Ovary (tissue), 7 donors: ENCODE measurements at regions not wholly inside any gene's neighbourhood (a gene's known extent, or its start where the extent isn't known, plus 50 kb on each side); places are given as distances from the start of the nearest gene placed in this dataset.
"Not testable (repeated sequence)": the region's sequence is repeated elsewhere in the genome, so short reads cannot be mapped to it uniquely, and the experiment has no call there.

ENCODE experiments used
- DNase-seq, 5 donors: peaks; one replicate each; pipeline ENCODE4 v3.0.0-alpha.2; 2019 to 2020
- H3K27ac ChIP-seq, 2 donors: fragments of 200-600 bp; one replicate each; pipeline versions ENCODE4 v1.5.1 to v1.8.0; 2019 to 2022
- H3K27me3 ChIP-seq: fragments of 200-600 bp; one replicate; pipeline ENCODE4 v1.8.0; 2022
- H3K36me3 ChIP-seq: fragments of 200-600 bp; sonication (generic); one replicate; pipeline ENCODE4 v1.5.1; 2019
- H3K4me1 ChIP-seq: one replicate; pipeline ENCODE4 v1.8.1; 2013; ENCODE audit warnings: mild to moderate bottlenecking, moderate library complexity; ENCODE audit not compliant: insufficient read depth
- H3K4me3 ChIP-seq: fragments of 200-600 bp; sonication (generic); one replicate; pipeline ENCODE4 v1.5.1; 2017
- H3K9me3 ChIP-seq, 2 donors: fragments of 200-600 bp in 1 of 2; sonication (generic) in 1 of 2; one replicate each; pipeline versions ENCODE4 v1.5.1 to v1.8.1; 2013 to 2019; ENCODE audit warnings: mild to moderate bottlenecking in 1 of 2, moderate library complexity in 1 of 2
- EP300 ChIP-seq: sonication (generic); formaldehyde crosslinking; IDR thresholded peaks from one replicate; pipeline ENCODE4 v1.6.1; 2017; ENCODE audit warnings: antibody characterized with exemption
- POLR2A ChIP-seq: fragments of 450-650 bp; IDR thresholded peaks from one replicate; pipeline ENCODE4 v1.6.1; 2017; ENCODE audit warnings: antibody characterized with exemption, mild to moderate bottlenecking, moderate library complexity
- WGBS, 3 donors: extraction: QIAGEN DNeasy Blood & Tissue Kit in 1 of 3; methylation state at CpG; one replicate each; pipeline versions ENCODE4 v1.1.5 to v1.1.7; 2013 to 2017; 5-methylcytosine and 5-hydroxymethylcytosine counted together
- intact Hi-C, 4 donors: fragments of 100-400 bp; cut with DNase I; formaldehyde crosslinking; loops; one replicate each; pipeline versions ENCODE4 v1.11.0 to v1.15.1; 2022 to 2023
- TF ChIP-seq, protein P1 (sequence below), 3 donors: fragments of 450-650 bp in 2 of 3; fragments of 200-600 bp in 1 of 3; IDR thresholded peaks; one replicate each; pipeline versions ENCODE4 v1.5.1 to v1.8.0; 2016 to 2022; ENCODE audit warnings: antibody characterized with exemption in 3 of 3, mild to moderate bottlenecking in 1 of 3
- donor health status: DM: no; HTN: no; CAD: no; lungs with moderate emphysema.
- donor health status: DM: no; HTN: no; CAD: no.
- donor health status: Bipolar disorder and iron deficiency.
- donor health status: DM: no; HTN: no; CAD: no.
- donor health status: DM: yes; HTN: yes; CAD: no.

DNA sequence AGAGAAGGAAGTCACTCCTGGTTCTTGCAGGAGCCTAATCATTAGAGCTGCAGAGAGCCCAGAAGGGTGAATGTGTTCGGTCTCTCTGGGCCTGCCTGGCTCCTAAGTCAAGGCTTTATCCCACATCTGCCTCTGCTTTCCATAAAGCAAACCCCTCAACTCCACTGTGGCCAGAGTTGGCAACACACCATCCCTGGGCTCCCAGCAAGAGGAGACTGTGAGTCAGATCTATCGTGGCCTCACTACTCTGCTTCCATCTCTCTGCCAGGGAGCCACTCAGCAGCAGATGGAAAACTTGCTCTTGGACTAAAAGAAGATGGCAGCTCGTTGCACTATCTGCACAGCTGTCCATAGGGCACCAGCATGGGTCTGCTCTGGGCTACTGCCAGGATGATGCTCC, 348.2 kb downstream of the FBXW7 start:
- H3K9me3 ChIP-seq, result no peaks in the 10 kb centered on the region
- H3K4me1 ChIP-seq, result no peaks in the 10 kb centered on the region
- no peak for DNase-seq
- no peak overlapping the region for H3K4me3 ChIP-seq
- intact Hi-C loops, result no loop called here
- no peak overlapping the region for H3K27ac ChIP-seq
- TF ChIP-seq POLR2A (no peak), EP300 (no peak)
- TF ChIP-seq, protein P1, sequence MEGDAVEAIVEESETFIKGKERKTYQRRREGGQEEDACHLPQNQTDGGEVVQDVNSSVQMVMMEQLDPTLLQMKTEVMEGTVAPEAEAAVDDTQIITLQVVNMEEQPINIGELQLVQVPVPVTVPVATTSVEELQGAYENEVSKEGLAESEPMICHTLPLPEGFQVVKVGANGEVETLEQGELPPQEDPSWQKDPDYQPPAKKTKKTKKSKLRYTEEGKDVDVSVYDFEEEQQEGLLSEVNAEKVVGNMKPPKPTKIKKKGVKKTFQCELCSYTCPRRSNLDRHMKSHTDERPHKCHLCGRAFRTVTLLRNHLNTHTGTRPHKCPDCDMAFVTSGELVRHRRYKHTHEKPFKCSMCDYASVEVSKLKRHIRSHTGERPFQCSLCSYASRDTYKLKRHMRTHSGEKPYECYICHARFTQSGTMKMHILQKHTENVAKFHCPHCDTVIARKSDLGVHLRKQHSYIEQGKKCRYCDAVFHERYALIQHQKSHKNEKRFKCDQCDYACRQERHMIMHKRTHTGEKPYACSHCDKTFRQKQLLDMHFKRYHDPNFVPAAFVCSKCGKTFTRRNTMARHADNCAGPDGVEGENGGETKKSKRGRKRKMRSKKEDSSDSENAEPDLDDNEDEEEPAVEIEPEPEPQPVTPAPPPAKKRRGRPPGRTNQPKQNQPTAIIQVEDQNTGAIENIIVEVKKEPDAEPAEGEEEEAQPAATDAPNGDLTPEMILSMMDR (IDR thresholded peaks at IDR 0.05), result no peak
- H3K36me3 ChIP-seq, result no peaks in the 10 kb centered on the region
- no peaks in the 10 kb centered on the region for H3K27me3 ChIP-seq
- 72 to 81% (median 79%) methylated on average over 3 of the region's 3 CpGs for WGBS, 3 donors

GRCh38 chr4:152185786-152186550, 349.9 kb downstream of the FBXW7 start:
- no peaks in the 10 kb centered on the region for H3K4me1 ChIP-seq
- no peak for DNase-seq
- TF ChIP-seq, protein P1 (IDR thresholded peaks at IDR 0.05), result no peak
- TF ChIP-seq EP300, result no peak
- no peak for TF ChIP-seq POLR2A
- no peaks in the 10 kb centered on the region for H3K36me3 ChIP-seq
- no peak overlapping the region for H3K4me3 ChIP-seq
- H3K27me3 ChIP-seq, result no peaks in the 10 kb centered on the region
- intact Hi-C loops, result no loop called here
- H3K9me3 ChIP-seq, result no peaks in the 10 kb centered on the region
- WGBS, 3 donors, result 79 to 85% (median 80%) methylated on average over 8 of the region's 8 CpGs
- H3K27ac ChIP-seq, result no peak overlapping the region

DNA sequence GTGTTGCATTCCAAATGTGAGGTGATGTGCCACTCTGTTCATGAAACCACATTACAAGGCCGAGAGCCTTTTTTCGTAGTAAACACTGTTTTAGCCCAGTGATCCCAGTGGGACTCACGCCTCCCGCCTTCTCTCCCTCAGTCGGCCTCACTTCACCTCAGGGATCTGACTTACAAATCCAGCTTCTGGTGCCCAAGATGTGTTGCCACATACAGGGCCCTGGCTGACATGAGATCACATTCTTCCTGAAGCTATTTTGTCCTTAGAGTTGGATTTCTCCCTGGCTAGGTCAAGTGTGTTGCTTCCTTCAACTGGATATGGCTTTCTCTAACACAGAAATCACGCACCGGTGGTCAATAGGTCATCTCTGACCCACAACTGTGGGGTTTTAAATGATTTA, 354.7 kb downstream of the FBXW7 start:
- intact Hi-C loops, result no loop called here
- Histone ChIP-seq H3K36me3 (no peaks in the 10 kb centered on the region), H3K27me3 (no peaks in the 10 kb centered on the region), H3K4me1 (no peaks in the 10 kb centered on the region), H3K4me3 (no peak overlapping the region), H3K27ac (no peak overlapping the region), H3K9me3 (no peaks in the 10 kb centered on the region)
- DNase-seq, result no peak
- 85 to 91% (median 86%) methylated on average over 7 of the region's 7 CpGs for WGBS, 3 donors
- TF ChIP-seq EP300, result no peak
- no peak for TF ChIP-seq POLR2A
- TF ChIP-seq, protein P1 (IDR thresholded peaks at IDR 0.05), result no peak

GRCh38 chr4:152180369-152180768, 355.5 kb downstream of the FBXW7 start:
- no peak for DNase-seq
- H3K27me3 ChIP-seq, result no peaks in the 10 kb centered on the region
- H3K4me3 ChIP-seq, result no peak overlapping the region
- no peaks in the 10 kb centered on the region for H3K9me3 ChIP-seq
- H3K27ac ChIP-seq, result no peak overlapping the region
- intact Hi-C loops, result loop anchor here in 1 of 4 donors (1.0 kb wide), 1 partner anchor 300 kb away; no protein-coding TSS in a partner anchor
- 79 to 94% (median 87%) methylated on average over 2 of the region's 2 CpGs for WGBS, 3 donors
- H3K36me3 ChIP-seq, result no peaks in the 10 kb centered on the region
- no peak for TF ChIP-seq EP300
- TF ChIP-seq POLR2A, result no peak
- TF ChIP-seq, protein P1 (IDR thresholded peaks at IDR 0.05), result no peak
- no peaks in the 10 kb centered on the region for H3K4me1 ChIP-seq

DNA sequence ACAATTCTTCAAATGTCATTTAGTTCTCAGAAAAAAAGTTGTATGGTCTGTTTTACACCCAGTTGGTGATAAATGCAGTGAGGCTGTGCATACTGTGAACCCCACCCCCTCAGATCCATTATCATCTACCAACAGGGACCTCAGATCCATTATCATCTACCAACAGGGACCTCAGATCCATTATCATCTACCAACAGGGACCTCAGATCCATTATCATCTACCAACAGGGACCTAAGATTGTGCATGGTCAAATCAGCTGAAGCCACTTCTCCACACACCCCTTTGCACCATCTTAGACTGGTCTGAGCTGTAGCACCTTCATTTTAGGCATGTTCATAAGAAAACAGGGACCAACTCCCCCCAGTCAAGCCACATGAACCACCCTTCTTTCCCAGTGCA, 358.4 kb downstream of the FBXW7 start:
- H3K27me3 ChIP-seq, DNase-seq, H3K4me3 ChIP-seq, H3K27ac ChIP-seq, intact Hi-C loops, H3K9me3 ChIP-seq, H3K4me1 ChIP-seq, H3K36me3 ChIP-seq: not testable (repeated sequence)
